ENCODE measurements at regions not wholly inside any gene's neighbourhood (a gene's known extent, or its start where the extent isn't known, plus 50 kb on each side); places are given as distances from the start of the nearest gene placed in this dataset.

GRCh38 chr22:25368271-25368670 is 148.8 kb downstream of the CRYBB2 start:
- FAIRE-seq, result no peak

- FAIRE-seq, result no peak
Measured at GRCh38 chr22:25369041-25369440, 149.6 kb downstream of the CRYBB2 start.

- no peak for FAIRE-seq
Measured at GRCh38 chr22:25370322-25370721, 150.9 kb downstream of the CRYBB2 start.

- FAIRE-seq, result no peak
Measured at GRCh38 chr22:25372000-25372595, 152.7 kb downstream of the CRYBB2 start.

GRCh38 chr22:25373961-25374360 is 154.5 kb downstream of the CRYBB2 start:
- FAIRE-seq, result no peak

GRCh38 chr22:25374869-25375268 is 155.4 kb downstream of the CRYBB2 start:
- FAIRE-seq, result no peak

GRCh38 chr22:25375683-25376082 is 156.2 kb downstream of the CRYBB2 start:
- no peak for FAIRE-seq

- no peak for FAIRE-seq
Measured at GRCh38 chr22:25377699-25378098, 158.3 kb downstream of the CRYBB2 start.

GRCh38 chr22:25380122-25380747 is 160.8 kb downstream of the CRYBB2 start:
- no peak for FAIRE-seq

- no peak for FAIRE-seq
Measured at GRCh38 chr22:25382762-25383161, 163.3 kb downstream of the CRYBB2 start.

GRCh38 chr22:25383278-25383820 is 163.9 kb downstream of the CRYBB2 start:
- FAIRE-seq, result no peak

- FAIRE-seq, result no peak
Measured at GRCh38 chr22:25383892-25384291, 164.5 kb downstream of the CRYBB2 start.

- no peak for FAIRE-seq
Measured at GRCh38 chr22:25386538-25386884, 167.1 kb downstream of the CRYBB2 start.

GRCh38 chr22:25388415-25388814 is 169.0 kb downstream of the CRYBB2 start:
- no peak for FAIRE-seq

- FAIRE-seq, result no peak
Measured at GRCh38 chr22:25388866-25389540, 169.6 kb downstream of the CRYBB2 start.

- FAIRE-seq, result no peak
Measured at GRCh38 chr22:25389541-25389919, 170.1 kb downstream of the CRYBB2 start.

- FAIRE-seq, result no peak
Measured at GRCh38 chr22:25390297-25391240, 171.1 kb downstream of the CRYBB2 start.

GRCh38 chr22:25392584-25392983 is 171.9 kb upstream of the GRK3 start:
- no peak for FAIRE-seq

- no peak for FAIRE-seq
Measured at GRCh38 chr22:25393121-25393805, 171.2 kb upstream of the GRK3 start.

- FAIRE-seq, result no peak
Measured at GRCh38 chr22:25395468-25395867, 169.0 kb upstream of the GRK3 start.

- FAIRE-seq, result no peak
Measured at GRCh38 chr22:25395915-25396314, 168.6 kb upstream of the GRK3 start.

- FAIRE-seq, result no peak
Measured at GRCh38 chr22:25396615-25397200, 167.8 kb upstream of the GRK3 start.
